OCI-LY3 (cell line): ENCODE measurements at regions not wholly inside any gene's neighbourhood (a gene's known extent, or its start where the extent isn't known, plus 50 kb on each side); places are given as distances from the start of the nearest gene placed in this dataset.

Source experiments
- H2AFZ ChIP-seq: fragments of 200-600, 300-600 bp; shearing (Covaris generic); 2 replicates; pipeline ENCODE4 v1.6.0; 2014; ENCODE audit warnings: antibody characterized with exemption, low read depth, low read length
- H3K27ac ChIP-seq: fragments of 200-600, 300-600 bp; sonication (generic); 2 replicates; pipeline ENCODE4 v1.5.1; 2014; ENCODE audit warnings: mild to moderate bottlenecking, low read length, moderate library complexity, mixed read lengths
- H3K27me3 ChIP-seq: fragments of 200-600, 300-600 bp; sonication (generic); 2 replicates; pipeline ENCODE4 v1.6.1; 2014; ENCODE audit warnings: low read depth, low read length, mixed read lengths
- H3K36me3 ChIP-seq: fragments of 200-600, 300-600 bp; sonication (generic); replicated peaks from 2 replicates; pipeline ENCODE3; 2014; ENCODE audit warnings: low read depth, low read length, mixed read lengths
- H3K4me1 ChIP-seq: fragments of 300-600, 200-600 bp; sonication (generic); 2 replicates; pipeline ENCODE4 v1.6.1; 2014; ENCODE audit warnings: low read length, mixed read lengths
- H3K4me2 ChIP-seq: fragments of 200-600, 300-600 bp; sonication (generic); 2 replicates; pipeline ENCODE4 v1.6.1; 2014; ENCODE audit warnings: low read length, mixed read lengths
- H3K4me3 ChIP-seq: fragments of 300-600, 200-600 bp; sonication (generic); 2 replicates; pipeline ENCODE4 v1.5.1; 2014; ENCODE audit warnings: antibody characterized with exemption, mild to moderate bottlenecking, low read length, moderate library complexity
- H3K79me2 ChIP-seq: fragments of 300-600, 200-600 bp; shearing (Covaris generic); 2 replicates; pipeline ENCODE4 v1.6.1; 2014; ENCODE audit warnings: mild to moderate bottlenecking, low read length, mixed read lengths
- H3K9ac ChIP-seq: fragments of 300-600, 200-600 bp; shearing (Covaris generic); 2 replicates; pipeline ENCODE4 v1.6.0; 2014; ENCODE audit warnings: mild to moderate bottlenecking, low read length, moderate library complexity
- H3K9me3 ChIP-seq: fragments of 200-600, 300-600 bp; shearing (Covaris generic); 2 replicates; pipeline ENCODE4 v1.6.1; 2014; ENCODE audit warnings: low read length, mixed read lengths; ENCODE audit not compliant: insufficient read depth
- H4K20me1 ChIP-seq: fragments of 200-600, 300-600 bp; sonication (generic); 2 replicates; pipeline ENCODE4 v1.6.1; 2016; ENCODE audit warnings: low read length, mixed read lengths; ENCODE audit not compliant: insufficient read depth
- CTCF ChIP-seq: fragments of 200-600, 300-600 bp; sonication (generic); IDR thresholded peaks from 2 replicates; pipeline ENCODE4 v1.5.1; 2014; ENCODE audit warnings: antibody characterized with exemption, low read length, low read depth
- EZH2phosphoT487 ChIP-seq: fragments of 200-600 bp; shearing (Covaris generic); IDR thresholded peaks from 2 replicates; pipeline ENCODE4 v1.6.1; 2018; ENCODE audit warnings: antibody characterized with exemption, mixed run types, low read depth

DNA sequence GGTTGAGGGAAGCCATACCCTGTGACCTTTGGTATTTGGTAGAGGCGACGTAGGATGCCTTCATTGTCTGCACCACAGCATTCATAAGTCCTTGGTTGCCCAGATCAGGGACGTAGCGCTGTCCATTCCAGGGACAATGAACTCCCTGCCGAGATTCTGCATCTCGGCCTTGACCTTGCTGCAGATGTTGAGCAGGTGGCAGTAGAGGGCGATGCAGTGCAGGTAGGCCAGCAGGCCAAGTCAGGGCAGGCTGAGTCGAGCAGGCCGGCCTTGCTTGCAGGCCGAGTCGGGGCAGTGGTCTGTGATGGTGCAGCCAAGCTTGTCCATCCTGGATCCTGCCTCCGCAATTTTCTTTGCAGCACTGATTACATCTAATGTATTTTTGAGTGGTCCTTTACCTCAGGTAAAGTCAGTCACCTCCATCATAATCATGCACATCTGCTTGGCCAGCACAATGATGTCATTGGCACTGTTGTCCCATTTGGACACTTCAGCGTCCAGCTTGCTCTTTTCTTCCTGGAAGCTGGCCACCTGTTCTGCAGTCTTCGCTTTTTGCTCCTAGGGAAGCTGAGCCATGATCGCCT is 93.4 kb upstream of the CCDC112 start:
- no peaks in the 10 kb centered on the region for H3K27me3 ChIP-seq
- H3K4me2 ChIP-seq = peak overlapping the region; percentile 59
- H2AFZ ChIP-seq = no peak overlapping the region
- H3K4me1 ChIP-seq = peaks cover 46% of the 10 kb centered on the region
- H3K27ac ChIP-seq = no peak overlapping the region
- TF ChIP-seq CTCF = peak; percentile 67
- TF ChIP-seq EZH2phosphoT487 = no peak
- no peaks in the 10 kb centered on the region for H4K20me1 ChIP-seq
- H3K79me2 ChIP-seq = no peaks in the 10 kb centered on the region
- peak overlapping the region; percentile 47 for H3K4me3 ChIP-seq
- H3K36me3 ChIP-seq = peaks cover 3% of the 10 kb centered on the region
- no peaks in the 10 kb centered on the region for H3K9me3 ChIP-seq
- H3K9ac ChIP-seq = no peak overlapping the region

DNA sequence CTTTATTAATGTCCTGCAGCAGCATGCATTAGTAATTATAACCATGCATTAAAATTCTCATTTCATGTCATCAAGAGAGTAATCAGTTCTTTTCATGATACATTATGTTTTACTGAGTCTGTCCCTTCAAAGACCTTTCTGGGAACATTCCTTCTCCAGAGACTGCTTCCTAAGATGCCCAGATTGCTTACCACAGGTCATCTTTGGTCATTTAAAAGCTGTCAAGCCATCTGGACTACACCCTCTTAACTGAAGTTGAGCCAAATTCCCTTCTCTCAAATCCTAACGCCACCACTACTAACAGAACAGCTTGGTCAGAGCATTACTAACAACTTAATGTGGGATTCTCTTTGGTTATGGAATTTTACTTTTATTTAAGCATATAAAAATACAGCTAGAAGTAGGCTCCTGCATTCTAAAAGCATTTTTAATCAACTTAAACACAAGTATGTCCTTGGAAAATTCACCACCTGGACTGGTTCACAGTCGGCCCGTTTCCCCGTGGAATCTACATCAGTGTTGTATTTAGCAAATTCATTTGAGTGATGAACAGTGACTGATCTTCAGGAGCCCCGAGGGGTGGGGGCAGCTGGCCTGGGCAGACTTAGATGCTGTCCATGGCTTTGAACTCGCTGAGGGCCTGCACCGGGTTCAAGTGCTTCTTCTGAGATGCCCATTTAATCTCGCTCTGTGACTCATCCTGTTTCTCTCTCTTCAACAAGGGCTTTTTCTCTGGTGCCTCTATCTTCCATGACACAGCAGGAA is 92.8 kb upstream of the CCDC112 start:
- H3K9me3 ChIP-seq = no peaks in the 10 kb centered on the region
- H4K20me1 ChIP-seq = no peaks in the 10 kb centered on the region
- H3K4me1 ChIP-seq = peaks cover 40% of the 10 kb centered on the region
- H3K9ac ChIP-seq = no peak overlapping the region
- TF ChIP-seq CTCF = no peak
- no peak overlapping the region for H3K27ac ChIP-seq
- peak overlapping the region; percentile 47 for H3K4me3 ChIP-seq
- no peaks in the 10 kb centered on the region for H3K79me2 ChIP-seq
- no peaks in the 10 kb centered on the region for H3K27me3 ChIP-seq
- H3K4me2 ChIP-seq = peak overlapping the region; percentile 59
- no peak overlapping the region for H2AFZ ChIP-seq
- H3K36me3 ChIP-seq = no peaks in the 10 kb centered on the region

GRCh38 chr5:115388240-115388639 is 91.8 kb upstream of the CCDC112 start:
- no peaks in the 10 kb centered on the region for H4K20me1 ChIP-seq
- no peak overlapping the region for H3K9ac ChIP-seq
- H3K79me2 ChIP-seq = no peaks in the 10 kb centered on the region
- no peak overlapping the region for H2AFZ ChIP-seq
- H3K4me3 ChIP-seq = no peak overlapping the region
- no peak overlapping the region for H3K27ac ChIP-seq
- no peaks in the 10 kb centered on the region for H3K9me3 ChIP-seq
- H3K4me2 ChIP-seq = peak overlapping the region; percentile 24; the same call in 1 of the 2 replicates
- no peaks in the 10 kb centered on the region for H3K27me3 ChIP-seq
- no peaks in the 10 kb centered on the region for H3K36me3 ChIP-seq
- no peak for TF ChIP-seq EZH2phosphoT487
- TF ChIP-seq CTCF = no peak
- peaks cover 40% of the 10 kb centered on the region for H3K4me1 ChIP-seq

DNA sequence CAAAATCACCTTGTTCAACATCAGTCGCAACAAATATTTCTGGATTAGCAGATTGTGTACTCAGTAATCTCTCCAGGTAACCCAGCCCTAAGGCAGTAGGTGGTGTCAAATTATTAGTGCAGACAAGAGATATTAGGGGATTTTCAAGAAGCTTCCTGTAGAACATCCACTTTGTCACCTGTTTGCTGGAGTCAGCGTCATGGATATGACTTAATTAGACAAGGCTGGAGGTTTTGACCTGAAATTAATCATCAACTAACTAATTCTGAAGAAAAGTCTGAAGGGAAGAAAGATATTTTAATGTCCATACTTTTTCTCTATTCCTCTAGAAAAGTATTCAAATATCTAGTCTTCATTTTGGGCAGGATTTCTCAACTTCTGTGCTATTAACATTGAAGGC is 91.4 kb upstream of the CCDC112 start:
- TF ChIP-seq CTCF (no peak), EZH2phosphoT487 (no peak)

More for the DNA sequence above, 91.4 kb upstream of the CCDC112 start:
- H3K27ac ChIP-seq = no peak overlapping the region
- no peak overlapping the region for H2AFZ ChIP-seq
- no peaks in the 10 kb centered on the region for H4K20me1 ChIP-seq
- H3K79me2 ChIP-seq = no peaks in the 10 kb centered on the region
- H3K4me1 ChIP-seq = peaks cover 40% of the 10 kb centered on the region
- peak overlapping the region; percentile 24; the same call in 1 of the 2 replicates for H3K4me2 ChIP-seq
- H3K9me3 ChIP-seq = no peaks in the 10 kb centered on the region
- no peaks in the 10 kb centered on the region for H3K27me3 ChIP-seq
- no peak overlapping the region for H3K9ac ChIP-seq
- H3K4me3 ChIP-seq = no peak overlapping the region
- H3K36me3 ChIP-seq = no peaks in the 10 kb centered on the region
